H1 (cell line): ENCODE measurements at regions not wholly inside any gene's neighbourhood (a gene's known extent, or its start where the extent isn't known, plus 50 kb on each side); places are given as distances from the start of the nearest gene placed in this dataset.
A peak's percentile ranks its signal among the peaks of the same experiment; 100 is the strongest.

Experiments
- CHD7 ChIP-seq: fragments of 300-600 bp; sonication (generic); IDR thresholded peaks from 2 replicates; pipeline ENCODE4 v1.7.1; 2012; ENCODE audit warnings: low read length, moderate library complexity, mild to moderate bottlenecking, inconsistent platforms; ENCODE audit not compliant: insufficient replicate concordance
- POLR2A ChIP-seq, 2 experiments: IDR thresholded peaks; 1 replicate in 1 of 2; 2 replicates in 1 of 2; pipeline ENCODE4 v1.6.1; 2011; ENCODE audit warnings: low read depth in 2 of 2, low read length in 2 of 2, mild to moderate bottlenecking in 2 of 2; ENCODE audit errors: control extremely low read depth in 1 of 2

GRCh38 chr6:26232306-26232939 lies 132.6 kb upstream of the BTN3A2 start (continued):
- TF ChIP-seq CHD7: peak; percentile 41
- TF ChIP-seq POLR2A (IDR thresholded peaks at IDR 0.05; ENCODE audit: control extremely low read depth in 1 of 2, low read depth in 2 of 2, low read length in 2 of 2): peak in 1 of 2 experiments; percentile 55; a peak in 1 of 3 replicates
- TF ChIP-seq, all 59 proteins: peak for 5
